GM12872 (cell line): ENCODE measurements at regions not wholly inside any gene's neighbourhood (a gene's known extent, or its start where the extent isn't known, plus 50 kb on each side); places are given as distances from the start of the nearest gene placed in this dataset.

Experiments used
- TF ChIP-seq, protein P1 (sequence below): IDR thresholded peaks from 3 replicates; pipeline ENCODE4 v1.5.1; 2011; ENCODE audit warnings: low read depth, mild to moderate bottlenecking, low read length, moderate library complexity; ENCODE audit not compliant: insufficient read depth

DNA sequence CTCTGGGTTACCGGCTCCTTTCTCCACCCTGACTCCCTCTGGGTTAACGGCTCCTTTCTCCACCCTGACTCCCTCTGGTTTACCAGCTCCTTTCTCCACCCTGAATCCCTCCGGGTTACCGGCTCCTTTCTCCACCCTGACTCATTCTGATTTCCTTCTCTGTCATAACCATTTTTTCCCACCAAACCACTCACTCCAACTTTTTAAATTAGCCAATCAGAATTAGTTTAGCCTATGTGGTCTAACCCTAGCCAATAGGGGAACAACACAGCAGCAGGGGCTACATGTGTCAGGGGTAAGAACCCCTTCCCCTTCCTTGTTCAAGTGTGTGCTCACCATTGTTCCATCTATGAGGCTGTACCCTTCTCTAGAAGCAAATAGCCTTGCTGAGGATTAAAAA, 98.4 kb upstream of the RBM19 start:
- TF ChIP-seq, protein P1, sequence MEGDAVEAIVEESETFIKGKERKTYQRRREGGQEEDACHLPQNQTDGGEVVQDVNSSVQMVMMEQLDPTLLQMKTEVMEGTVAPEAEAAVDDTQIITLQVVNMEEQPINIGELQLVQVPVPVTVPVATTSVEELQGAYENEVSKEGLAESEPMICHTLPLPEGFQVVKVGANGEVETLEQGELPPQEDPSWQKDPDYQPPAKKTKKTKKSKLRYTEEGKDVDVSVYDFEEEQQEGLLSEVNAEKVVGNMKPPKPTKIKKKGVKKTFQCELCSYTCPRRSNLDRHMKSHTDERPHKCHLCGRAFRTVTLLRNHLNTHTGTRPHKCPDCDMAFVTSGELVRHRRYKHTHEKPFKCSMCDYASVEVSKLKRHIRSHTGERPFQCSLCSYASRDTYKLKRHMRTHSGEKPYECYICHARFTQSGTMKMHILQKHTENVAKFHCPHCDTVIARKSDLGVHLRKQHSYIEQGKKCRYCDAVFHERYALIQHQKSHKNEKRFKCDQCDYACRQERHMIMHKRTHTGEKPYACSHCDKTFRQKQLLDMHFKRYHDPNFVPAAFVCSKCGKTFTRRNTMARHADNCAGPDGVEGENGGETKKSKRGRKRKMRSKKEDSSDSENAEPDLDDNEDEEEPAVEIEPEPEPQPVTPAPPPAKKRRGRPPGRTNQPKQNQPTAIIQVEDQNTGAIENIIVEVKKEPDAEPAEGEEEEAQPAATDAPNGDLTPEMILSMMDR: no peak

DNA sequence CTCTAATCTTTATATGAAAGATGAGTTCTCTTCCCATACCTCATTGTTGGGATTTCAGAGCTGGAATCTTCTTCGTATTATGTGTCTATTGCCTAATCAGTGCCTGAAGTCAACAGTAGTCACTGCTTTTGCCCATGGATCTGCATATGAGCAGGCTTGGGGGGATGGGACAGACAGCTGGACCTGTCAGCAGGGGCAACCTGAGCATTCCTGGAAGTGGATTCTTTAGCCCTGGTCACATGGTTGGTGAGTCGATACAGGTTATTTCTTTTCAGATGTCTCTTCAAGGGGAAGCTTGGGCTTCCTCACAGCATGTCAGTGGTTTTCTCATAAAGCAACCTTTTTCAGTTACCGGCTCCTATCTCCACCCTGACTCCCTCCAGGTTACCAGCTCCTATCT, 97.3 kb upstream of the RBM19 start:
- TF ChIP-seq, protein P1: no peak

DNA sequence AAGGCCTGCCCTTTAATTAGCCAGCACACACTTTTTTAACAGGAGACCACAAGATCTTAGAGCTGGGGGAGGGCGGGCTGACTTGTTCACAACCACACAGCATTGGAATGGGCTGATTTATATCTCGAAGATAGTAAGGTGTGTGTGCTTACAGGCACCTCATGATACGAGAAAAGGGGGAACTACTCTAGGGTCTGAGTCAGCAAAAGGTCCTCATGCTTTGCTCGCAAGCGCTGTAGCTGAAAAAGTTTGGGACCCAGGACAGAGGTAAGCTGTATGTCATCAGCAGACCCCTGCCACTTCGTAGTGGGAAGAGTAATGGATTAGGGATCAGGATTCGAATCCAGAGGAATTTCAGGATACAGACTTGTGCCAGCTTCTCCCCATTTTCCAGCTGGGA, 88.9 kb upstream of the RBM19 start:
- TF ChIP-seq, protein P1: no peak

DNA sequence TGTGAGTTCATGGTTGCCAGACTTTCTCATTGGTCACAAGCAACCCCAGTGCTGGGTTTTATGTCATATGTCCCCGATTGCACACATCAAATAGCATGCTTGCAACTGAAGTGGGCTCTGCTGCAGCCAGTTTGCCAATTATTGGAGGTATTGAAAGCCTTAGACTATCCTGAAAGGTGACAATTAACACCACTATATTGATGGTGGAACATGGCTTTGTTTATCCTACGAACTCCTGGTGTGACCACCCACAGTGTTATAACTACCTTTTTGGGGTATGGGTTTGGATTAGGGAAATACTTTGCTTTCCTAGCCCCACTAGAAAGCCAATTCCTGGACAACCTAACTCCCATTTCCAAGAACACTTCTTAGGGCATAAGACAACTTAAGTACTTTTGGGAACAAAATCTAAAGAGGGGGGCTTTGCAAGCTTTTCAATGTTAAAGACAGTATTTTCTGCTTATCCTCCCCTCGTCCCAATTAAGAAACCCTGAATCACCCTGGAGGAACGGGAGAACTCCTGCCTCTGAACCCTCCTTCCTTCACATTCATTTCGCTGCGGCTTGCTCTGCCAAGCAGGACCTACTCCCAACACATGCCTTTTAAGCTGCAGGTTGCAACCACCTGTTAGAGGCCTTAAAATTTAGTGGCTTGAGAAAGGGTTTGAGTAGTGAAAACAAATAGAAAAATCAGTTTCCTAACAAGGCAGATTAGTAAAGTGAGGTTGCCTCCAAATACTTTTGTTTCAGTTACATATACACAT, 80.3 kb upstream of the RBM19 start:
- TF ChIP-seq, protein P1: no peak

DNA sequence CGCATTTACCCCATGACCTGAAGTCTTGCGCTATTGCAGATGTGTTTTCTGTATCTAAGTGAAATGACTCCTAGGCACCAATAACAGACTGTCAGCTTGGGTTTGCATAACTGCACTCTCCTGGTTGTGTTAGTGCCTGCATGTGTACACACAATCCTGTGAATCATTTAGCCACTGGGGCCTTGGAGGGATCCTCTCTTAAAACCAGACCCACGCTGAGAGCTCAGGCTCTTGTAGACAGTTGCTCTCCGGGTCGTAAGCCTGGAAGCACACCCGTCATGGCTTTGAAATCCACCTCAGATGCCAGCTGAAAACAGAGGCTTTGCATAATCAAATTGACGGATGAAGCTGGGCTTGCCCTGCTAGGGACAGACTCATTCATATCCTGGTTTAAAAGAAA, 79.2 kb upstream of the RBM19 start:
- TF ChIP-seq, protein P1: no peak

DNA sequence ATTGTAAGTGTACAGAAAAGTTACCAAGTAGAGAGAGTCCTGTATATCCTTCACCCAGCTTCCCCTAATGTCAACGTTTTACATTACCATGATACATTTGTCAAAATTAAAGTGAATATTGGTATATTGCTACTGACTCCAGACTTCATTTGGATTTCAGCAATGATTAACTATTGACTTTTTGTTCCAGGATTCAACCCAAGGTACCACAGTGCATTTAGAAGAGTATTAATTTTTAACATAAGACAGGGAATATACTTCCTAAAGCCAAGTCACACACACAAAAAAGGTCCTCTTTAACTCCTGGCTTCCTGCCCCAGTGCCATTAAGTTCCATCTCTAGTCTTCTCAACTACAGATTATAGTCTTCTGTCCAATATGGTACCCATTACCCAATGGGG, 75.5 kb upstream of the RBM19 start:
- TF ChIP-seq, protein P1: no peak

DNA sequence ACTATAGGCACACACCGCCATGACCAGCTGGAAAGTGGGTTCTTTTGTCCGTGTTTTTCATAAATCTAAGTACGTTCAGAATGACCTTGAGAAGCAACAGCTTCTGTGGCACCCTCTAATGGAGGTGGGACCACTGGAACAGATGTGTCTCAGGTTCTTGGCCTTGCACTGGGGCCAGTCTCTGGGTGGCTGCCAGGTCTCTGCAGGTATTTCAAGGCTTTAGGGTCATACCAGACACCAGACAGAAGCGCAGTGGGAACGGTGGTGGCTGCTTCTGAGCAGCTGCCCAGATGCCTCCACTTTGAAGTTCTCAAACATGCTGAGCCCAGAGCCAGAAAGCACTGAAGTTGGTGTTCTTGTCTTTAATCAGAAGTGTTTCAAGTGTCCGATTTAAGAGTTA, 75.0 kb upstream of the RBM19 start:
- TF ChIP-seq, protein P1: no peak
